HepG2 (cell line): ENCODE measurements at regions not wholly inside any gene's neighbourhood (a gene's known extent, or its start where the extent isn't known, plus 50 kb on each side); places are given as distances from the start of the nearest gene placed in this dataset.

Source experiments
- ATAC-seq: fragments of 200-7000 bp; cut with Tn5 transposase; 3 replicates; pipeline ENCODE4 v1.9.1; 2020; ENCODE audit warnings: mild to moderate bottlenecking, moderate library complexity
- BruUV-seq: library from RNA; stranded (reverse); fragments of 400-500 nt; replicated peaks from 2 replicates; lab custom pipeline; 2021; lab: Mats Ljungman, UMichigan
- CTCF ChIA-PET: fragments of 300-600 bp; formaldehyde crosslinking; extraction: SDS; loops from one replicate; lab custom pipeline; 2021; ENCODE audit warnings: low total read pairs, inconsistent platforms, low intra/inter-chr PET ratio; lab: Yijun Ruan, JAX
- POLR2A ChIA-PET: fragments of 350-600 bp; sonication (Branson Sonifier 250); formaldehyde crosslinking; loops from one replicate; lab custom pipeline; 2020; ENCODE audit warnings: antibody characterized with exemption, inconsistent platforms; lab: Yijun Ruan, JAX
- DNase-seq: peaks from one replicate; pipeline ENCODE4 v3.0.0-alpha.2; 2015; ENCODE audit warnings: low spot score
- FAIRE-seq: peaks from 3 replicates; lab custom pipeline; 2011; peaks lifted over from hg19 to GRCh38; lab: Jason Lieb, UNC
- H2AFZ ChIP-seq: one replicate; pipeline ENCODE4 v1.6.1; 2011; ENCODE audit warnings: low read length, inconsistent platforms
- H3K27ac ChIP-seq: fragments of 300-600 bp; 3 replicates; pipeline ENCODE4 v1.8.0; 2011; ENCODE audit warnings: mixed run types, mild to moderate bottlenecking, mixed read lengths, low read length, inconsistent platforms; ENCODE audit not compliant: insufficient read depth; ENCODE audit errors: extremely low read length
- H3K27me3 ChIP-seq, 2 experiments: fragments of 200-600 bp in 1 of 2; 2 replicates in 1 of 2; 3 replicates in 1 of 2; pipeline versions ENCODE4 v1.6.0 to v1.8.0; 2011; ENCODE audit warnings: low read length in 2 of 2, mild to moderate bottlenecking in 2 of 2, moderate library complexity in 2 of 2, inconsistent platforms in 1 of 2; ENCODE audit not compliant: insufficient read depth in 2 of 2, control insufficient read depth in 1 of 2
- H3K36me3 ChIP-seq, 2 experiments: fragments of 200-600 bp in 1 of 2; replicated peaks in 1 of 2; 2 replicates in 1 of 2; 3 replicates in 1 of 2; pipeline versions ENCODE4 v1.5.1 to v1.8.0; 2011; ENCODE audit warnings: low read length in 2 of 2, inconsistent platforms in 1 of 2; ENCODE audit not compliant: insufficient read depth in 2 of 2, control insufficient read depth in 1 of 2
- H3K4me1 ChIP-seq: 2 replicates; pipeline ENCODE4 v1.5.1; 2012; ENCODE audit warnings: low read length, inconsistent platforms; ENCODE audit not compliant: insufficient read depth
- H3K4me2 ChIP-seq: 2 replicates; pipeline ENCODE4 v1.6.0; 2011; ENCODE audit warnings: low read depth, low read length, inconsistent platforms
- H3K4me3 ChIP-seq, 3 experiments: fragments of 200-600 bp in 1 of 3; sonication (generic), shearing (Covaris generic) in 1 of 3; replicated peaks in 1 of 3; 2 replicates each; pipeline ENCODE4 v1.5.1; 2011 to 2016; ENCODE audit warnings: low read length in 3 of 3, inconsistent platforms in 2 of 3, low read depth in 2 of 3, mild to moderate bottlenecking in 2 of 3, control low read depth in 1 of 3, mixed read lengths in 1 of 3; ENCODE audit not compliant: insufficient read depth in 1 of 3
- H3K79me2 ChIP-seq: one replicate; pipeline ENCODE4 v1.6.1; 2011; ENCODE audit warnings: low read length, inconsistent platforms; ENCODE audit not compliant: insufficient read depth
- H3K9ac ChIP-seq: 2 replicates; pipeline ENCODE4 v1.6.0; 2011; ENCODE audit warnings: mild to moderate bottlenecking, low read depth, low read length, inconsistent platforms; ENCODE audit not compliant: insufficient read depth
- H3K9me3 ChIP-seq: 2 replicates; pipeline ENCODE4 v1.5.1; 2012; ENCODE audit warnings: mild to moderate bottlenecking, low read length
- H4K20me1 ChIP-seq: 2 replicates; pipeline ENCODE4 v1.6.0; 2011; ENCODE audit warnings: inconsistent platforms, mild to moderate bottlenecking, low read length, moderate library complexity; ENCODE audit not compliant: insufficient read depth
- AHR ChIP-seq: IDR thresholded peaks from 2 replicates; pipeline ENCODE4 v1.6.1; 2018; ENCODE audit warnings: missing genetic modification reagents, missing compliant biosample characterization
- ISL2 ChIP-seq: sonication (generic); formaldehyde crosslinking; IDR thresholded peaks from 2 replicates; pipeline ENCODE4 v1.5.0; 2020; ENCODE audit warnings: missing genetic modification reagents
- KDM6A ChIP-seq: IDR thresholded peaks from 2 replicates; pipeline ENCODE4 v1.6.1; 2016; ENCODE audit warnings: low read depth
- NFYB ChIP-seq: sonication (generic); formaldehyde crosslinking; IDR thresholded peaks from 2 replicates; pipeline ENCODE4 v1.4.0; 2020; ENCODE audit warnings: missing genetic modification reagents
- REXO4 ChIP-seq: sonication (generic); formaldehyde crosslinking; IDR thresholded peaks from 2 replicates; pipeline ENCODE4 v1.8.0; 2022; ENCODE audit warnings: missing genetic modification reagents, mild to moderate bottlenecking, borderline replicate concordance
- YEATS2 ChIP-seq: sonication (generic); formaldehyde crosslinking; IDR thresholded peaks from 2 replicates; pipeline ENCODE4 v1.4.0; 2020; ENCODE audit warnings: missing genetic modification reagents, borderline replicate concordance
- ZNF124 ChIP-seq: sonication (generic); formaldehyde crosslinking; IDR thresholded peaks from 2 replicates; pipeline ENCODE4 v1.4.0; 2020; ENCODE audit warnings: missing genetic modification reagents
- WGBS: methylation state at CpG from one replicate; pipeline ENCODE4 v1.1.6; 2017; ENCODE audit warnings: low lambda C conversion rate; 5-methylcytosine and 5-hydroxymethylcytosine counted together
- in situ Hi-C: cut with HindIII; loops from 2 replicates; pipeline ENCODE4 v1.10.0; 2017; ENCODE audit warnings: low pct_unique_long_range_greater_than_20kb; ENCODE audit not compliant: extremely low pct_ligation_motif_present
- intact Hi-C: fragments of 100-400 bp; cut with micrococcal nuclease; formaldehyde crosslinking; loops from one replicate; pipeline ENCODE4 v1.10.0; 2022; ENCODE audit not compliant: unreplicated experiment
- TF ChIP-seq, protein P1 (sequence below): sonication (generic); formaldehyde crosslinking; IDR thresholded peaks from 2 replicates; pipeline ENCODE4 v1.4.0; 2020; ENCODE audit warnings: missing genetic modification reagents, low read depth, mild to moderate bottlenecking, borderline replicate concordance
- TF ChIP-seq, protein P2 (sequence below): sonication (generic); formaldehyde crosslinking; IDR thresholded peaks from 2 replicates; pipeline ENCODE4 v1.4.0; 2020; ENCODE audit warnings: mild to moderate bottlenecking, missing genetic modification reagents
- TF ChIP-seq, protein P3 (sequence below), 2 experiments: fragments of 450-650 bp in 1 of 2; sonication (generic) in 1 of 2; formaldehyde crosslinking; IDR thresholded peaks; 2 replicates each; pipeline versions ENCODE4 v1.5.0 to v1.8.0; 2020 to 2022; ENCODE audit warnings: mild to moderate bottlenecking in 1 of 2, missing genetic modification reagents in 1 of 2

DNA sequence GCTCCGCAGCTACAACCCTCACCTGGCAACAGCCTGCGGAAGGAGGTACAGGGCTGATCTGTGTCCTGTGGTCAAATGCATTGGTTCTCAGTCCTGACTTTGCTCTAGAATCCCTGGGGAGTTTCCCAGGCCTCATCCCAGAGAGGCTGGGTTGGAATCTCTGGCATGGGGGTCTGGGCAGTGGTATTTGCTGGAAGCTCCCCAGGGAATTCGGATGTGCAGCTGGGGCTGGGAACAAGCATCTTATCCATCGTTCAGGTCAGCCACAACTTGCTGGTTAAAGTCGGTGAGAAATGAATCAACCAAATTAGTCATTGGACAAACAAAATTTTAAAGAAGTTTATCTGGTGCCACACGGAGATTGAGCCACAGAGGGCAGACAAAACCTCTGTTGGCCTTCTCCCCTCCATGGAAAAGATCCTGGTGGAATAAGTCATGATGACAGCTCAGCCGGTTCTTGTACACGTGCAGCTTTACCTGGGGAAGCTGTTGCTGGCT lies 231.2 kb downstream of the FOXL1 start:
- FAIRE-seq: no peak
- CTCF ChIA-PET: no interaction called here
- no peak for ATAC-seq
- peaks cover 4 to 51% of the 10 kb centered on the region in 2 experiments; a peak in 4 of 5 replicates for H3K27me3 ChIP-seq
- no peaks in the 10 kb centered on the region for H3K4me1 ChIP-seq
- no peak overlapping the region for H3K4me3 ChIP-seq
- in situ Hi-C loops: no loop called here
- no peak overlapping the region for H3K9ac ChIP-seq
- no peak overlapping the region for H2AFZ ChIP-seq
- H4K20me1 ChIP-seq: no peaks in the 10 kb centered on the region
- no TSS peak for BruUV-seq
- H3K27ac ChIP-seq: no peak overlapping the region
- H3K4me2 ChIP-seq: no peak overlapping the region
- intact Hi-C loops: no loop called here
- no peak for TF ChIP-seq NFYB (CRISPR knock-in tag)
- TF ChIP-seq ISL2 (CRISPR knock-in tag): no peak
- TF ChIP-seq, protein P1, sequence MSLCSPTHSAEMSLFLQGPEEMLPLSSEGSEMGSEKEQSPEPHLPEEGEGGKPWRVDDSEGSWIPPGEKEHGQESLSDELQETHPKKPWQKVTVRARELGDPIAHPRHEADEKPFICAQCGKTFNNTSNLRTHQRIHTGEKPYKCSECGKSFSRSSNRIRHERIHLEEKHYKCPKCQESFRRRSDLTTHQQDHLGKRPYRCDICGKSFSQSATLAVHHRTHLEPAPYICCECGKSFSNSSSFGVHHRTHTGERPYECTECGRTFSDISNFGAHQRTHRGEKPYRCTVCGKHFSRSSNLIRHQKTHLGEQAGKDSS: no peak
- no peak for TF ChIP-seq AHR (CRISPR knock-in tag)
- no peak for TF ChIP-seq REXO4 (CRISPR knock-in tag)
- TF ChIP-seq, protein P2, sequence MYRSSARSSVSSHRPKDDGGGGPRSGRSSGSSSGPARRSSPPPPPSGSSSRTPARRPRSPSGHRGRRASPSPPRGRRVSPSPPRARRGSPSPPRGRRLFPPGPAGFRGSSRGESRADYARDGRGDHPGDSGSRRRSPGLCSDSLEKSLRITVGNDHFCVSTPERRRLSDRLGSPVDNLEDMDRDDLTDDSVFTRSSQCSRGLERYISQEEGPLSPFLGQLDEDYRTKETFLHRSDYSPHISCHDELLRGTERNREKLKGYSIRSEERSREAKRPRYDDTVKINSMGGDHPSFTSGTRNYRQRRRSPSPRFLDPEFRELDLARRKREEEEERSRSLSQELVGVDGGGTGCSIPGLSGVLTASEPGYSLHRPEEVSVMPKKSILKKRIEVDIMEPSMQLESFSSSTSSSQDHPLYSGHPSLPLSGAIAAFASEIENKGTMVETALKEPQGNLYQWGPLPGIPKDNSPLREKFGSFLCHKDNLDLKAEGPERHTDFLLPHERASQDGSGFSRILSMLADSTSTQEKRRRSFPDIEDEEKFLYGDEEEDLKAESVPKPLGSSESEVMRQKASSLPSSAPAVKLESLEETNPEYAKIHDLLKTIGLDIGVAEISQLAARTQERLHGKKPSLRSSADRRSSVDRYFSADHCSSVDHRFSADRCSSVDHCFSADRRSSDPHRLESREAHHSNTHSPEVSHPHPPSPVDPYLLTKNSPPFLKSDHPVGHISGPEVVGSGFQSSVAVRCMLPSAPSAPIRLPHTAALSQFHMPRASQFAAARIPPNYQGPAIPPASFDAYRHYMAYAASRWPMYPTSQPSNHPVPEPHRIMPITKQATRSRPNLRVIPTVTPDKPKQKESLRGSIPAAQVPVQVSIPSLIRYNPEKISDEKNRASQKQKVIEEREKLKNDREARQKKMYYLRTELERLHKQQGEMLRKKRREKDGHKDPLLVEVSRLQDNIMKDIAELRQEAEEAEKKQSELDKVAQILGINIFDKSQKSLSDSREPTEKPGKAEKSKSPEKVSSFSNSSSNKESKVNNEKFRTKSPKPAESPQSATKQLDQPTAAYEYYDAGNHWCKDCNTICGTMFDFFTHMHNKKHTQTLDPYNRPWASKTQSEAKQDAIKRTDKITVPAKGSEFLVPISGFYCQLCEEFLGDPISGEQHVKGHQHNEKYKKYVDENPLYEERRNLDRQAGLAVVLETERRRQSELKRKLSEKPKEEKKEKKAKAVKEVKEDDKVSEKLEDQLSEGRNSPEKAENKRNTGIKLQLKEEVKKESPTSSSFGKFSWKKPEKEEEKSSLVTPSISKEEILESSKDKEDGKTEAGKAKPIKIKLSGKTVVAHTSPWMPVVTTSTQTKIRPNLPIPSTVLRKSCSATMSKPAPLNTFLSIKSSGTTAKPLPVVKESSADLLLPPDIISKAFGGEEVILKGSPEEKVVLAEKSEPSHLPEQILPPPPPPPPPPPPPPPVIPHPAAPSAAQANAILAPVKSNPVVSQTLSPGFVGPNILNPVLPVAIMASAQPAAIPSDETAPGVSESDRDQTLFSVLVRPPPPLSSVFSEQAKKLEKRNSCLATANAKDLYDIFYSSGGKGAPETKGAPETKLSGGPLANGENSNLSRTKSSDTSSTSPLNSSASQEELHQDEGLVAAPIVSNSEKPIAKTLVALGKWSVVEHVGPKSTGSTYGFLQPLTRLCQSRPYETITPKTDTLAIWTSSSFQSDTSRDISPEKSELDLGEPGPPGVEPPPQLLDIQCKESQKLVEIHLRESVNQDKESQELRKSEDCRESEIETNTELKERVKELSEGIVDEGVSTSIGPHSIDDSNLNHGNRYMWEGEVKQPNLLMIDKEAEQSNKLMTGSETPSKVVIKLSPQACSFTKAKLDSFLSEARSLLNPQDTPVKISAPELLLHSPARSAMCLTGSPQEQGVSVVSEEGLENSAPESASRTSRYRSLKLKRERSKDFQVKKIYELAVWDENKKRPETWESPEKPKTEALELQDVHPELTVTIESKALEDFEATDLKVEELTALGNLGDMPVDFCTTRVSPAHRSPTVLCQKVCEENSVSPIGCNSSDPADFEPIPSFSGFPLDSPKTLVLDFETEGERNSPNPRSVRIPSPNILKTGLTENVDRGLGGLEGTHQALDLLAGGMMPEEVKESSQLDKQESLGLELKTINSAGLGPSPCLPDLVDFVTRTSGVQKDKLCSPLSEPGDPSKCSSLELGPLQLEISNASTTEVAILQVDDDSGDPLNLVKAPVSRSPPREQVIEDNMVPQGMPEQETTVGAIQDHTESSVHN (CRISPR knock-in tag): no peak
- TF ChIP-seq YEATS2 (CRISPR knock-in tag): no peak
- TF ChIP-seq ZNF124 (CRISPR knock-in tag): no peak
- TF ChIP-seq, protein P3, sequence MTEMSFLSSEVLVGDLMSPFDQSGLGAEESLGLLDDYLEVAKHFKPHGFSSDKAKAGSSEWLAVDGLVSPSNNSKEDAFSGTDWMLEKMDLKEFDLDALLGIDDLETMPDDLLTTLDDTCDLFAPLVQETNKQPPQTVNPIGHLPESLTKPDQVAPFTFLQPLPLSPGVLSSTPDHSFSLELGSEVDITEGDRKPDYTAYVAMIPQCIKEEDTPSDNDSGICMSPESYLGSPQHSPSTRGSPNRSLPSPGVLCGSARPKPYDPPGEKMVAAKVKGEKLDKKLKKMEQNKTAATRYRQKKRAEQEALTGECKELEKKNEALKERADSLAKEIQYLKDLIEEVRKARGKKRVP (CRISPR knock-in tag; IDR thresholded peaks at IDR 0.05): no peak
- no peak for TF ChIP-seq KDM6A (CRISPR knock-in tag)
- POLR2A ChIA-PET: no interaction called here
- whole genome bisulfite sequencing: 12% methylated on average over 8 of the region's 8 CpGs
- no peaks in the 10 kb centered on the region for H3K9me3 ChIP-seq
- DNase-seq: no peak
- H3K79me2 ChIP-seq: no peaks in the 10 kb centered on the region
- no peaks in the 10 kb centered on the region for H3K36me3 ChIP-seq
